NT2/D1 (cell line): ENCODE measurements at regions not wholly inside any gene's neighbourhood (a gene's known extent, or its start where the extent isn't known, plus 50 kb on each side); places are given as distances from the start of the nearest gene placed in this dataset.

Experiments used
- SUZ12 ChIP-seq: IDR thresholded peaks from 2 replicates; pipeline ENCODE4 v1.6.1; 2011; ENCODE audit not compliant: insufficient read length, insufficient read depth; ENCODE audit errors: extremely low read depth
- YY1 ChIP-seq: IDR thresholded peaks from 2 replicates; pipeline ENCODE4 v1.6.1; 2011; ENCODE audit not compliant: insufficient read length, insufficient read depth

DNA sequence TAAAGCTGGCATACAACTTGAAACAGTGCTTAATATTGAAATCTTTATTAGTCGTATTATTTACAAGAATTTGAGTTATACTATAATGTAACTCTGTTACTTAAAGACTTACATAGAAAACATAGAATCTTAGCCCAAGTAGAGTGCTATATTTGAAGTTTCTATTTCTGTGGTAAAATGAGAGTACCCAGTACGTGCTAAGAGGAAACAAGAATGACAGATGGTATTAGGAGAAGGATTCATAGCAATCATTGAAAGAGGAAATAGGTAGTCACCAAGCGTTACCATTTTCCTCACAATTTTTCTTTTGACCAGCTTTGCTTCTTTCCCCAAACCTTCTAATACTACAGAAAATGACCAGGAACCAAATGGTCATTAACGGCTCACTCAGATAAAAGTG is 412.1 kb upstream of the GRIA3 start:
- TF ChIP-seq SUZ12 (no peak), YY1 (no peak)
